DND-41 (cell line): ENCODE measurements at regions not wholly inside any gene's neighbourhood (a gene's known extent, or its start where the extent isn't known, plus 50 kb on each side); places are given as distances from the start of the nearest gene placed in this dataset.

ENCODE experiments used
- CTCF ChIP-seq: IDR thresholded peaks from 2 replicates; pipeline ENCODE4 v1.5.1; 2012; ENCODE audit warnings: borderline replicate concordance, low read length, moderate library complexity, mild to moderate bottlenecking; ENCODE audit not compliant: poor library complexity, severe bottlenecking; ENCODE audit errors: extremely low read depth
- EZH2 ChIP-seq: IDR thresholded peaks from 3 replicates; pipeline ENCODE4 v1.6.1; 2012; ENCODE audit warnings: borderline replicate concordance, low read depth, mild to moderate bottlenecking, moderate library complexity, low read length, inconsistent platforms; ENCODE audit not compliant: severe bottlenecking

- no peak for TF ChIP-seq CTCF
- TF ChIP-seq EZH2 = no peak
Measured at GRCh38 chr2:194686569-194686968, 970.5 kb upstream of the SLC39A10 start.
